ENCODE measurements at regions not wholly inside any gene's neighbourhood (a gene's known extent, or its start where the extent isn't known, plus 50 kb on each side); places are given as distances from the start of the nearest gene placed in this dataset.

- TF ChIP-seq CTCF (conservative IDR thresholded peaks at IDR 0.05; ENCODE audit: low read length): no peak
- TF ChIP-seq EZH2phosphoT487 (IDR thresholded peaks at IDR 0.05; ENCODE audit: borderline replicate concordance, low read depth, low read length): no peak
Observed at GRCh38 chr14:38883127-38883526, 219.9 kb downstream of the SEC23A start.

All from OCI-LY7 (cell line).